HFFc6 (cell line): ENCODE measurements at regions not wholly inside any gene's neighbourhood (a gene's known extent, or its start where the extent isn't known, plus 50 kb on each side); places are given as distances from the start of the nearest gene placed in this dataset.

ENCODE experiments used
- DNase-seq: peaks from one replicate; pipeline ENCODE4 v3.0.0-alpha.2; 2018
- H3K27ac Mint-ChIP-seq: 2 replicates; pipeline ENCODE4 v1.8.0; 2020; ENCODE audit warnings: mild to moderate bottlenecking, mixed read lengths
- H3K27me3 Mint-ChIP-seq: 2 replicates; pipeline ENCODE4 v1.8.0; 2021; ENCODE audit warnings: mild to moderate bottlenecking, moderate library complexity, mixed read lengths; ENCODE audit not compliant: insufficient read depth
- H3K36me3 Mint-ChIP-seq: 2 replicates; pipeline ENCODE4 v1.8.0; 2021; ENCODE audit warnings: low read depth, mixed read lengths
- H3K4me1 Mint-ChIP-seq: 2 replicates; pipeline ENCODE4 v1.8.0; 2020; ENCODE audit warnings: low read depth, mixed read lengths
- H3K4me3 Mint-ChIP-seq: 2 replicates; pipeline ENCODE4 v1.8.0; 2020; ENCODE audit warnings: mild to moderate bottlenecking, moderate library complexity, mixed read lengths
- H3K9me3 Mint-ChIP-seq: 2 replicates; pipeline ENCODE4 v1.8.0; 2020; ENCODE audit warnings: mild to moderate bottlenecking, mixed read lengths
- CTCF ChIP-seq: fragments of 200-600 bp; sonication (generic); IDR thresholded peaks from 2 replicates; pipeline ENCODE4 v1.5.0; 2021; ENCODE audit warnings: antibody characterized with exemption, mild to moderate bottlenecking

GRCh38 chr5:6161257-6161656 lies 217.1 kb downstream of the MED10 start:
- DNase-seq = no peak
- Mint-ChIP-seq H3K27ac (no peak overlapping the region), H3K36me3 (no peaks in the 10 kb centered on the region), H3K4me1 (peaks cover 30% of the 10 kb centered on the region), H3K27me3 (peaks cover 3% of the 10 kb centered on the region), H3K9me3 (no peaks in the 10 kb centered on the region), H3K4me3 (no peak overlapping the region)
- TF ChIP-seq CTCF = no peak

- no peaks in the 10 kb centered on the region for H3K36me3 Mint-ChIP-seq
- H3K27me3 Mint-ChIP-seq = peaks cover 5% of the 10 kb centered on the region
- peak overlapping the region; percentile 86 for H3K4me3 Mint-ChIP-seq
- H3K27ac Mint-ChIP-seq = peak overlapping the region; percentile 95
- TF ChIP-seq CTCF = no peak
- no peak for DNase-seq
- peaks cover 30% of the 10 kb centered on the region for H3K4me1 Mint-ChIP-seq
- no peaks in the 10 kb centered on the region for H3K9me3 Mint-ChIP-seq
Measured at GRCh38 chr5:6159832-6160430, 218.4 kb downstream of the MED10 start.

GRCh38 chr5:6158974-6159831 lies 219.1 kb downstream of the MED10 start:
- Mint-ChIP-seq H3K9me3 (no peaks in the 10 kb centered on the region), H3K4me1 (peaks cover 30% of the 10 kb centered on the region), H3K4me3 (peak overlapping the region; percentile 86), H3K27ac (peak overlapping the region; percentile 95), H3K36me3 (no peaks in the 10 kb centered on the region), H3K27me3 (peaks cover 4% of the 10 kb centered on the region)
- no peak for TF ChIP-seq CTCF
- DNase-seq = peak; percentile 97

GRCh38 chr5:6154216-6154615 lies 224.1 kb downstream of the MED10 start:
- Mint-ChIP-seq H3K27ac (no peak overlapping the region), H3K4me3 (no peak overlapping the region), H3K36me3 (no peaks in the 10 kb centered on the region), H3K9me3 (no peaks in the 10 kb centered on the region), H3K4me1 (peaks cover 12% of the 10 kb centered on the region), H3K27me3 (peaks cover 6% of the 10 kb centered on the region; the same call in 1 of the 2 replicates)
- DNase-seq = no peak
- TF ChIP-seq CTCF = no peak

- DNase-seq = no peak
- Mint-ChIP-seq H3K36me3 (no peaks in the 10 kb centered on the region), H3K27ac (no peak overlapping the region), H3K4me1 (no peaks in the 10 kb centered on the region), H3K27me3 (no peaks in the 10 kb centered on the region), H3K4me3 (no peak overlapping the region), H3K9me3 (no peaks in the 10 kb centered on the region)
- TF ChIP-seq CTCF = no peak
Measured at GRCh38 chr5:6146271-6146670, 232.1 kb downstream of the MED10 start.
